ENCODE measurements at regions not wholly inside any gene's neighbourhood (a gene's known extent, or its start where the extent isn't known, plus 50 kb on each side); places are given as distances from the start of the nearest gene placed in this dataset.

- Histone ChIP-seq H4K8ac (ENCODE audit: extremely low read depth, insufficient read depth, low read length) (no peak overlapping the region), H3K23me2 (ENCODE audit: low read depth, low read length) (no peaks in the 10 kb centered on the region), H2BK5ac (ENCODE audit: low read depth, low read length) (no peak overlapping the region), H3K23ac (ENCODE audit: insufficient read length) (no peak overlapping the region), H3K27me3 (replicated peaks in 1 of 4; ENCODE audit: control insufficient read depth in 3 of 4, extremely low read depth in 1 of 4, insufficient read depth in 3 of 4, low read length in 3 of 4) (no peaks in the 10 kb centered on the region), H2AK5ac (ENCODE audit: low read depth, low read length) (no peak overlapping the region), H3K79me1 (ENCODE audit: low read depth, low read length) (no peaks in the 10 kb centered on the region), H3K36me3 (ENCODE audit: control insufficient read depth in 2 of 4, insufficient read depth in 4 of 4, low read length in 3 of 4) (no peaks in the 10 kb centered on the region), H2BK12ac (ENCODE audit: low read depth, low read length) (no peak overlapping the region), H3K79me2 (ENCODE audit: control insufficient read depth in 1 of 2, insufficient read depth in 2 of 2, low read length in 2 of 2) (no peaks in the 10 kb centered on the region), H3K14ac (ENCODE audit: insufficient read length) (no peak overlapping the region), H3K56ac (replicated peaks; ENCODE audit: insufficient read length, low read depth, low read length) (no peak overlapping the region), H3K9me3 (ENCODE audit: insufficient read depth in 2 of 2, low read depth in 1 of 2, low read length in 1 of 2) (no peaks in the 10 kb centered on the region), H3K4me1 (replicated peaks in 1 of 4; ENCODE audit: control insufficient read depth in 3 of 4, insufficient read depth in 4 of 4, low read length in 3 of 4) (peaks cover 0 to 2% (median 0%) of the 10 kb centered on the region in 4 experiments; a peak in 1 of 7 replicates), H3K4ac (replicated peaks; ENCODE audit: insufficient read length, low read depth, low read length) (no peak overlapping the region), H4K91ac (replicated peaks; ENCODE audit: insufficient read length, low read length) (no peak overlapping the region), H2BK15ac (ENCODE audit: low read length) (no peak overlapping the region), H3K9ac (replicated peaks in 1 of 4; ENCODE audit: extremely low read depth in 1 of 4, low read depth in 3 of 4, low read length in 3 of 4) (no peak overlapping the region), H3K4me2 (ENCODE audit: insufficient read depth in 1 of 2, low read depth in 2 of 2, low read length in 2 of 2) (no peak overlapping the region), H3K27ac (ENCODE audit: low read depth, low read length) (no peak overlapping the region), H4K20me1 (replicated peaks in 1 of 2; ENCODE audit: control insufficient read depth in 1 of 2, insufficient read depth in 2 of 2, low read length in 2 of 2) (no peaks in the 10 kb centered on the region), H4K5ac (ENCODE audit: insufficient read length, low read depth, low read length) (no peak overlapping the region), H3K4me3 (ENCODE audit: extremely low read depth in 1 of 4, insufficient read depth in 2 of 4, low read depth in 3 of 4, low read length in 4 of 4) (no peak overlapping the region), H2BK20ac (ENCODE audit: low read length) (no peak overlapping the region), H2BK120ac (replicated peaks; ENCODE audit: low read depth, low read length) (no peak overlapping the region), H2AFZ (ENCODE audit: low read length) (no peak overlapping the region), H3K18ac (ENCODE audit: extremely low read depth, low read length) (no peak overlapping the region)
- 88% methylated on average over 3 of the region's 3 CpGs; no CpG with 5 or more reads in 1 of the 2 experiments for WGBS, 2 experiments (ENCODE audit: extremely low coverage in 1 of 2, insufficient coverage in 1 of 2, insufficient read length in 1 of 2, insufficient replicate concordance in 2 of 2, low coverage in 1 of 2, low lambda C conversion rate in 2 of 2, missing lambda C conversion rate in 1 of 2)
- ChIA-PET POLR2A (ENCODE audit: partially characterized antibody) (no interaction called here), CTCF (ENCODE audit: partially characterized antibody) (no interaction called here)
- DNase-seq (ENCODE audit: low read depth in 1 of 2, low spot score in 2 of 2) (no peak), FAIRE-seq (no peak)
- TF ChIP-seq BACH1 (IDR thresholded peaks at IDR 0.05; ENCODE audit: low read length) (no peak), CTBP2 (IDR thresholded peaks at IDR 0.05; ENCODE audit: borderline replicate concordance, insufficient read depth, insufficient read length, low read length) (no peak), PHF8 (conservative IDR thresholded peaks at IDR 0.05; ENCODE audit: low read depth, low read length) (no peak), RXRA (IDR thresholded peaks at IDR 0.05; ENCODE audit: insufficient read depth, low read depth, low read length) (no peak), YY1 (IDR thresholded peaks at IDR 0.05; ENCODE audit: low read depth, low read length) (no peak), SRF (IDR thresholded peaks at IDR 0.05; ENCODE audit: low read depth, low read length) (no peak), CEBPB (IDR thresholded peaks at IDR 0.05; ENCODE audit: low read depth, low read length) (no peak), BRCA1 (IDR thresholded peaks at IDR 0.05; ENCODE audit: low read depth, low read length) (no peak)
- TF ChIP-seq, protein P1, sequence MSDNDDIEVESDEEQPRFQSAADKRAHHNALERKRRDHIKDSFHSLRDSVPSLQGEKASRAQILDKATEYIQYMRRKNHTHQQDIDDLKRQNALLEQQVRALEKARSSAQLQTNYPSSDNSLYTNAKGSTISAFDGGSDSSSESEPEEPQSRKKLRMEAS (IDR thresholded peaks at IDR 0.05): no peak
Measured at GRCh38 chr18:55687106-55687505, 99.1 kb upstream of the TCF4 start.

Measured in H1 (cell line).